ENCODE measurements at regions not wholly inside any gene's neighbourhood (a gene's known extent, or its start where the extent isn't known, plus 50 kb on each side); places are given as distances from the start of the nearest gene placed in this dataset.

GRCh38 chr6:91796603-91797002 lies 1209.7 kb upstream of the MAP3K7 start:
- Histone ChIP-seq H3K9me3 (ENCODE audit: insufficient read depth in 2 of 2, low read depth in 1 of 2, low read length in 1 of 2) (no peaks in the 10 kb centered on the region), H3K4me3 (ENCODE audit: extremely low read depth in 1 of 4, insufficient read depth in 2 of 4, low read depth in 3 of 4, low read length in 4 of 4) (no peak overlapping the region), H3K27ac (ENCODE audit: low read depth, low read length) (no peak overlapping the region), H3K23me2 (ENCODE audit: low read depth, low read length) (no peaks in the 10 kb centered on the region), H3K27me3 (replicated peaks in 1 of 4; ENCODE audit: control insufficient read depth in 3 of 4, extremely low read depth in 1 of 4, insufficient read depth in 3 of 4, low read length in 3 of 4) (no peaks in the 10 kb centered on the region), H2BK20ac (ENCODE audit: low read length) (no peak overlapping the region), H3K36me3 (ENCODE audit: control insufficient read depth in 2 of 4, insufficient read depth in 4 of 4, low read length in 3 of 4) (no peaks in the 10 kb centered on the region), H2AFZ (ENCODE audit: low read length) (no peak overlapping the region), H2BK120ac (replicated peaks; ENCODE audit: low read depth, low read length) (no peak overlapping the region), H2BK12ac (ENCODE audit: low read depth, low read length) (no peak overlapping the region), H3K4me2 (ENCODE audit: insufficient read depth in 1 of 2, low read depth in 2 of 2, low read length in 2 of 2) (no peak overlapping the region), H3K56ac (replicated peaks; ENCODE audit: insufficient read length, low read depth, low read length) (no peak overlapping the region), H2BK15ac (ENCODE audit: low read length) (no peak overlapping the region), H3K4me1 (replicated peaks in 1 of 4; ENCODE audit: control insufficient read depth in 3 of 4, insufficient read depth in 4 of 4, low read length in 3 of 4) (no peaks in the 10 kb centered on the region), H3K9ac (replicated peaks in 1 of 4; ENCODE audit: extremely low read depth in 1 of 4, low read depth in 3 of 4, low read length in 3 of 4) (no peak overlapping the region), H3K4ac (replicated peaks; ENCODE audit: insufficient read length, low read depth, low read length) (no peak overlapping the region), H2AK5ac (ENCODE audit: low read depth, low read length) (no peak overlapping the region), H4K5ac (ENCODE audit: insufficient read length, low read depth, low read length) (no peak overlapping the region), H2BK5ac (ENCODE audit: low read depth, low read length) (no peak overlapping the region), H4K91ac (replicated peaks; ENCODE audit: insufficient read length, low read length) (no peak overlapping the region), H4K8ac (ENCODE audit: extremely low read depth, insufficient read depth, low read length) (no peak overlapping the region), H3K14ac (ENCODE audit: insufficient read length) (no peak overlapping the region), H3K23ac (ENCODE audit: insufficient read length) (no peak overlapping the region), H3K79me2 (ENCODE audit: control insufficient read depth in 1 of 2, insufficient read depth in 2 of 2, low read length in 2 of 2) (no peaks in the 10 kb centered on the region), H3K18ac (ENCODE audit: extremely low read depth, low read length) (no peak overlapping the region), H4K20me1 (replicated peaks in 1 of 2; ENCODE audit: control insufficient read depth in 1 of 2, insufficient read depth in 2 of 2, low read length in 2 of 2) (no peaks in the 10 kb centered on the region), H3K79me1 (ENCODE audit: low read depth, low read length) (no peaks in the 10 kb centered on the region)
- ChIA-PET CTCF (ENCODE audit: partially characterized antibody) (interaction anchor here (1.2 to 1.5 kb wide), 2 partner anchors 9 to 37 kb away, joined by 4 read pairs; no protein-coding TSS in a partner anchor), POLR2A (ENCODE audit: partially characterized antibody) (no interaction called here)
- FAIRE-seq (no peak), DNase-seq (ENCODE audit: low read depth in 1 of 2, low spot score in 2 of 2) (no peak)
- 92% methylated on average over 1 of the region's 1 CpG; no CpG with 5 or more reads in 1 of the 2 experiments for WGBS, 2 experiments (ENCODE audit: extremely low coverage in 1 of 2, insufficient coverage in 1 of 2, insufficient read length in 1 of 2, insufficient replicate concordance in 2 of 2, low coverage in 1 of 2, low lambda C conversion rate in 2 of 2, missing lambda C conversion rate in 1 of 2)
- TF ChIP-seq SUZ12 (IDR thresholded peaks at IDR 0.05; ENCODE audit: low read length) (no peak), TAF1 (IDR thresholded peaks at IDR 0.05; ENCODE audit: low read depth, low read length) (no peak), HDAC6 (IDR thresholded peaks at IDR 0.05; ENCODE audit: low read depth, low read length) (no peak), JUN (IDR thresholded peaks at IDR 0.05; ENCODE audit: low read depth, low read length) (no peak), CEBPB (IDR thresholded peaks at IDR 0.05; ENCODE audit: low read depth, low read length) (no peak), SRF (IDR thresholded peaks at IDR 0.05; ENCODE audit: low read depth, low read length) (no peak), SIX5 (IDR thresholded peaks at IDR 0.05; ENCODE audit: low read depth, low read length) (no peak), RFX5 (IDR thresholded peaks at IDR 0.05; ENCODE audit: borderline replicate concordance, low read depth, low read length) (no peak), HDAC2 (IDR thresholded peaks at IDR 0.05; ENCODE audit: borderline replicate concordance in 1 of 2, low read depth in 2 of 2, low read length in 2 of 2) (no peak), PHF8 (conservative IDR thresholded peaks at IDR 0.05; ENCODE audit: low read depth, low read length) (no peak), E2F6 (IDR thresholded peaks at IDR 0.05) (no peak), RBBP5 (IDR thresholded peaks at IDR 0.05; ENCODE audit: borderline replicate concordance, low read depth, low read length) (no peak), POU5F1 (IDR thresholded peaks at IDR 0.05; ENCODE audit: low read depth, low read length) (no peak), NANOG (IDR thresholded peaks at IDR 0.05; ENCODE audit: insufficient read depth, low read depth, low read length, poor library complexity, severe bottlenecking) (no peak)

Data from H1 (cell line).